Neural progenitor cell (in vitro differentiated cells): ENCODE measurements at regions not wholly inside any gene's neighbourhood (a gene's known extent, or its start where the extent isn't known, plus 50 kb on each side); places are given as distances from the start of the nearest gene placed in this dataset.

ENCODE experiments used
- EZH2phosphoT487 ChIP-seq: fragments of 200-600 bp; sonication (generic); IDR thresholded peaks from 2 replicates; pipeline ENCODE4 v1.6.1; 2017; ENCODE audit warnings: antibody characterized with exemption
- TF ChIP-seq, protein P1 (sequence below): fragments of 200-600 bp; sonication (generic); IDR thresholded peaks from 2 replicates; pipeline ENCODE4 v1.5.1; 2017; ENCODE audit warnings: antibody characterized with exemption, mild to moderate bottlenecking

- TF ChIP-seq, protein P1, sequence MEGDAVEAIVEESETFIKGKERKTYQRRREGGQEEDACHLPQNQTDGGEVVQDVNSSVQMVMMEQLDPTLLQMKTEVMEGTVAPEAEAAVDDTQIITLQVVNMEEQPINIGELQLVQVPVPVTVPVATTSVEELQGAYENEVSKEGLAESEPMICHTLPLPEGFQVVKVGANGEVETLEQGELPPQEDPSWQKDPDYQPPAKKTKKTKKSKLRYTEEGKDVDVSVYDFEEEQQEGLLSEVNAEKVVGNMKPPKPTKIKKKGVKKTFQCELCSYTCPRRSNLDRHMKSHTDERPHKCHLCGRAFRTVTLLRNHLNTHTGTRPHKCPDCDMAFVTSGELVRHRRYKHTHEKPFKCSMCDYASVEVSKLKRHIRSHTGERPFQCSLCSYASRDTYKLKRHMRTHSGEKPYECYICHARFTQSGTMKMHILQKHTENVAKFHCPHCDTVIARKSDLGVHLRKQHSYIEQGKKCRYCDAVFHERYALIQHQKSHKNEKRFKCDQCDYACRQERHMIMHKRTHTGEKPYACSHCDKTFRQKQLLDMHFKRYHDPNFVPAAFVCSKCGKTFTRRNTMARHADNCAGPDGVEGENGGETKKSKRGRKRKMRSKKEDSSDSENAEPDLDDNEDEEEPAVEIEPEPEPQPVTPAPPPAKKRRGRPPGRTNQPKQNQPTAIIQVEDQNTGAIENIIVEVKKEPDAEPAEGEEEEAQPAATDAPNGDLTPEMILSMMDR: no peak
- TF ChIP-seq EZH2phosphoT487: no peak
These were observed 313.6 kb upstream of the RTL1 start for GRCh38 chr14:101217080-101217463.
